ENCODE measurements at regions not wholly inside any gene's neighbourhood (a gene's known extent, or its start where the extent isn't known, plus 50 kb on each side); places are given as distances from the start of the nearest gene placed in this dataset.

GRCh38 chr2:160613466-160614153 is 120.0 kb upstream of the RBMS1 start:
- Histone ChIP-seq H3K36me3 (ENCODE audit: control insufficient read depth in 4 of 4, insufficient read depth in 4 of 4, low read length in 4 of 4) (no peaks in the 10 kb centered on the region), H3K9ac (ENCODE audit: insufficient read depth in 1 of 2, low read length in 2 of 2) (no peak overlapping the region), H3K4me3 (no peak overlapping the region), H3K4me1 (ENCODE audit: control insufficient read depth in 5 of 5, insufficient read depth in 5 of 5, low read length in 5 of 5) (peaks cover 0 to 10% (median 0%) of the 10 kb centered on the region in 5 donors), H3K27me3 (ENCODE audit: control insufficient read depth in 3 of 3, insufficient read depth in 3 of 3, low read length in 2 of 3) (no peaks in the 10 kb centered on the region), H3K27ac (ENCODE audit: low read depth in 1 of 2, low read length in 1 of 2) (no peak overlapping the region), H3K9me3 (ENCODE audit: control insufficient read depth in 4 of 4, insufficient read depth in 3 of 4, low read length in 3 of 4) (peaks cover 0 to 4% (median 0%) of the 10 kb centered on the region in 4 donors)
- no peak for TF ChIP-seq CTCF (IDR thresholded peaks at IDR 0.05; ENCODE audit: control extremely low read depth, extremely low read depth)
- ATAC-seq (ENCODE audit: insufficient read depth, low FRiP score) (no peak), DNase-seq (no peak)
- WGBS, 2 donors = 68 to 69% methylated on average over 1 of the region's 1 CpG

GRCh38 chr2:160614391-160614790 is 120.8 kb upstream of the RBMS1 start:
- DNase-seq = no peak
- Histone ChIP-seq H3K9me3 (ENCODE audit: control insufficient read depth in 4 of 4, insufficient read depth in 3 of 4, low read length in 3 of 4) (peaks cover 0 to 4% (median 0%) of the 10 kb centered on the region in 4 donors), H3K4me3 (no peak overlapping the region), H3K9ac (ENCODE audit: insufficient read depth in 1 of 2, low read length in 2 of 2) (no peak overlapping the region), H3K27me3 (ENCODE audit: control insufficient read depth in 3 of 3, insufficient read depth in 3 of 3, low read length in 2 of 3) (no peaks in the 10 kb centered on the region), H3K4me1 (ENCODE audit: control insufficient read depth in 5 of 5, insufficient read depth in 5 of 5, low read length in 5 of 5) (peaks cover 0 to 7% (median 0%) of the 10 kb centered on the region in 5 donors), H3K36me3 (ENCODE audit: control insufficient read depth in 4 of 4, insufficient read depth in 4 of 4, low read length in 4 of 4) (no peaks in the 10 kb centered on the region), H3K27ac (ENCODE audit: low read depth in 1 of 2, low read length in 1 of 2) (no peak overlapping the region)
- no peak for TF ChIP-seq CTCF (IDR thresholded peaks at IDR 0.05; ENCODE audit: control extremely low read depth, extremely low read depth)
- no peak for ATAC-seq (ENCODE audit: insufficient read depth, low FRiP score)

- WGBS, 2 donors = 85 to 90% methylated on average over 2 of the region's 2 CpGs
- ATAC-seq (ENCODE audit: insufficient read depth, low FRiP score) (no peak), DNase-seq (no peak)
- no peak overlapping the region for H3K4me3 ChIP-seq
- no peaks in the 10 kb centered on the region for H3K27me3 ChIP-seq (ENCODE audit: control insufficient read depth in 3 of 3, insufficient read depth in 3 of 3, low read length in 2 of 3)
- no peak overlapping the region for H3K9ac ChIP-seq (ENCODE audit: insufficient read depth in 1 of 2, low read length in 2 of 2)
- TF ChIP-seq CTCF (IDR thresholded peaks at IDR 0.05; ENCODE audit: control extremely low read depth, extremely low read depth) = no peak
- H3K4me1 ChIP-seq (ENCODE audit: control insufficient read depth in 5 of 5, insufficient read depth in 5 of 5, low read length in 5 of 5) = peaks cover 0 to 4% (median 0%) of the 10 kb centered on the region in 5 donors
- H3K9me3 ChIP-seq (ENCODE audit: control insufficient read depth in 4 of 4, insufficient read depth in 3 of 4, low read length in 3 of 4) = peaks cover 0 to 4% (median 0%) of the 10 kb centered on the region in 4 donors
- H3K27ac ChIP-seq (ENCODE audit: low read depth in 1 of 2, low read length in 1 of 2) = no peak overlapping the region
- no peaks in the 10 kb centered on the region for H3K36me3 ChIP-seq (ENCODE audit: control insufficient read depth in 4 of 4, insufficient read depth in 4 of 4, low read length in 4 of 4)
These were observed 122.1 kb upstream of the RBMS1 start for GRCh38 chr2:160615706-160616105.

- peaks cover 0 to 4% (median 0%) of the 10 kb centered on the region in 4 donors for H3K9me3 ChIP-seq (ENCODE audit: control insufficient read depth in 4 of 4, insufficient read depth in 3 of 4, low read length in 3 of 4)
- H3K27me3 ChIP-seq (ENCODE audit: control insufficient read depth in 3 of 3, insufficient read depth in 3 of 3, low read length in 2 of 3) = no peaks in the 10 kb centered on the region
- TF ChIP-seq CTCF (IDR thresholded peaks at IDR 0.05; ENCODE audit: control extremely low read depth, extremely low read depth) = no peak
- DNase-seq (no peak), ATAC-seq (ENCODE audit: insufficient read depth, low FRiP score) (no peak)
- 94 to 98% methylated on average over 2 of the region's 2 CpGs for WGBS, 2 donors
- peaks cover 0 to 4% (median 0%) of the 10 kb centered on the region in 5 donors for H3K4me1 ChIP-seq (ENCODE audit: control insufficient read depth in 5 of 5, insufficient read depth in 5 of 5, low read length in 5 of 5)
- no peak overlapping the region for H3K4me3 ChIP-seq
- H3K9ac ChIP-seq (ENCODE audit: insufficient read depth in 1 of 2, low read length in 2 of 2) = no peak overlapping the region
- no peak overlapping the region for H3K27ac ChIP-seq (ENCODE audit: low read depth in 1 of 2, low read length in 1 of 2)
- no peaks in the 10 kb centered on the region for H3K36me3 ChIP-seq (ENCODE audit: control insufficient read depth in 4 of 4, insufficient read depth in 4 of 4, low read length in 4 of 4)
These were observed 122.5 kb upstream of the RBMS1 start for GRCh38 chr2:160616149-160616548.
